GM23338 (cell line): ENCODE measurements at regions not wholly inside any gene's neighbourhood (a gene's known extent, or its start where the extent isn't known, plus 50 kb on each side); places are given as distances from the start of the nearest gene placed in this dataset.

ENCODE experiments used
- ATAC-seq: fragments of 200-7000 bp; cut with Tn5 transposase; 3 replicates; pipeline ENCODE4 v1.9.1; 2020
- DNase-seq: peaks from one replicate; pipeline ENCODE4 v3.0.0-alpha.2; 2015; ENCODE audit warnings: low spot score
- H2AFZ ChIP-seq: fragments of 200-600 bp; sonication (generic); 2 replicates; pipeline ENCODE4 v1.8.0; 2016; ENCODE audit warnings: antibody characterized with exemption, mild to moderate bottlenecking, moderate library complexity
- H3F3A ChIP-seq: fragments of 200-600 bp; sonication (generic); replicated peaks from 2 replicates; pipeline ENCODE4 v1.8.0; 2017; ENCODE audit warnings: antibody characterized with exemption, mixed run types, low read depth
- H3K27ac ChIP-seq: fragments of 200-600 bp; sonication (generic); 2 replicates; pipeline ENCODE4 v1.6.1; 2016; ENCODE audit warnings: low read depth
- H3K27me3 ChIP-seq: fragments of 200-600 bp; sonication (generic); 2 replicates; pipeline ENCODE4 v1.8.0; 2016; ENCODE audit warnings: mild to moderate bottlenecking, mixed run types, moderate library complexity; ENCODE audit not compliant: insufficient read depth
- H3K36me3 ChIP-seq: fragments of 200-600 bp; sonication (generic); 2 replicates; pipeline ENCODE4 v1.8.0; 2016; ENCODE audit warnings: mild to moderate bottlenecking; ENCODE audit not compliant: insufficient read depth
- H3K4me1 ChIP-seq: fragments of 200-600 bp; sonication (generic); 2 replicates; pipeline ENCODE4 v1.8.0; 2016; ENCODE audit warnings: mild to moderate bottlenecking, moderate library complexity; ENCODE audit not compliant: insufficient read depth
- H3K4me2 ChIP-seq: fragments of 200-600 bp; sonication (generic); 2 replicates; pipeline ENCODE4 v1.7.1; 2017; ENCODE audit warnings: mixed run types
- H3K4me3 ChIP-seq: fragments of 200-600 bp; sonication (generic); 2 replicates; pipeline ENCODE4 v1.6.1; 2016; ENCODE audit warnings: mixed run types
- H3K79me2 ChIP-seq: fragments of 200-600 bp; sonication (generic); replicated peaks from 2 replicates; pipeline ENCODE4 v1.8.0; 2017; ENCODE audit warnings: mild to moderate bottlenecking; ENCODE audit not compliant: insufficient read depth
- H3K9me2 ChIP-seq: fragments of 200-600 bp; sonication (generic); 2 replicates; pipeline ENCODE4 v1.8.0; 2017; ENCODE audit not compliant: insufficient read depth
- H4K20me1 ChIP-seq: fragments of 200-600 bp; sonication (generic); replicated peaks from 2 replicates; pipeline ENCODE4 v1.8.0; 2017; ENCODE audit warnings: mild to moderate bottlenecking; ENCODE audit not compliant: insufficient read depth
- H3K27ac Mint-ChIP-seq: 2 replicates; pipeline ENCODE4 v1.8.0; 2020; ENCODE audit warnings: inconsistent platforms, mild to moderate bottlenecking, moderate library complexity, mixed read lengths
- H3K27me3 Mint-ChIP-seq: 3 replicates; pipeline ENCODE4 v1.8.0; 2022; ENCODE audit warnings: low read depth, mild to moderate bottlenecking, moderate library complexity, mixed read lengths, inconsistent platforms; ENCODE audit not compliant: insufficient read depth, poor library complexity
- H3K36me3 Mint-ChIP-seq: 3 replicates; pipeline ENCODE4 v1.8.0; 2021; ENCODE audit warnings: low read depth, mild to moderate bottlenecking, inconsistent platforms, moderate library complexity, mixed read lengths
- H3K4me1 Mint-ChIP-seq: 3 replicates; pipeline ENCODE4 v1.8.0; 2020; ENCODE audit warnings: mild to moderate bottlenecking, inconsistent platforms, mixed read lengths
- H3K4me3 Mint-ChIP-seq: 3 replicates; pipeline ENCODE4 v1.8.0; 2021; ENCODE audit warnings: moderate library complexity, mild to moderate bottlenecking, inconsistent platforms, mixed read lengths
- H3K9me3 Mint-ChIP-seq: 3 replicates; pipeline ENCODE4 v1.8.0; 2020; ENCODE audit warnings: moderate library complexity, mild to moderate bottlenecking, inconsistent platforms, mixed read lengths
- JUNB ChIP-seq: IDR thresholded peaks from one replicate; pipeline ENCODE4 v1.6.1; 2016; ENCODE audit warnings: antibody characterized with exemption; ENCODE audit not compliant: unreplicated experiment
- REST ChIP-seq: IDR thresholded peaks from one replicate; pipeline ENCODE4 v1.6.1; 2018; ENCODE audit warnings: antibody characterized with exemption; ENCODE audit not compliant: unreplicated experiment
- ZNF114 ChIP-seq: fragments of 250-450 bp; sonication (Bioruptor Pico); IDR thresholded peaks from 2 replicates; pipeline ENCODE4 v1.5.0; 2020; ENCODE audit warnings: mild to moderate bottlenecking, moderate library complexity
- ZNF462 ChIP-seq: fragments of 250-450 bp; sonication (Bioruptor Pico); IDR thresholded peaks from 2 replicates; pipeline ENCODE4 v1.5.0; 2020; ENCODE audit warnings: mild to moderate bottlenecking, moderate library complexity

- no peak for TF ChIP-seq ZNF462 (CRISPR knock-in tag)
These were observed 347.3 kb upstream of the NPVF start (continued) for GRCh38 chr7:25575634-25576033.

- Mint-ChIP-seq H3K36me3 (no peaks in the 10 kb centered on the region), H3K27ac (no peak overlapping the region), H3K4me3 (no peak overlapping the region), H3K27me3 (no peaks in the 10 kb centered on the region), H3K9me3 (no peaks in the 10 kb centered on the region), H3K4me1 (peaks cover 5% of the 10 kb centered on the region; the same call in 2 of the 3 replicates)
- Histone ChIP-seq H3F3A (no peaks in the 10 kb centered on the region), H3K79me2 (no peaks in the 10 kb centered on the region), H3K36me3 (no peaks in the 10 kb centered on the region), H4K20me1 (no peaks in the 10 kb centered on the region), H3K27ac (no peak overlapping the region), H3K4me2 (no peak overlapping the region), H3K4me3 (no peak overlapping the region), H3K9me2 (0 out of 2 replicates have a peak, but pooled peaks cover 4% of the 10 kb centered on the region), H2AFZ (peak overlapping the region; percentile 5; the same call in 1 of the 2 replicates), H3K4me1 (no peaks in the 10 kb centered on the region), H3K27me3 (no peaks in the 10 kb centered on the region)
- DNase-seq (no peak), ATAC-seq (no peak)
- TF ChIP-seq ZNF462 (CRISPR knock-in tag) (no peak), JUNB (no peak), ZNF114 (CRISPR knock-in tag) (no peak), REST (no peak)
These were observed 350.9 kb upstream of the NPVF start for GRCh38 chr7:25578991-25579777.
